ENCODE measurements at regions not wholly inside any gene's neighbourhood (a gene's known extent, or its start where the extent isn't known, plus 50 kb on each side); places are given as distances from the start of the nearest gene placed in this dataset.

GRCh38 chr13:82672248-82672647 is 1210.0 kb downstream of the SLITRK1 start:
- DNase-seq: no peak

DNA sequence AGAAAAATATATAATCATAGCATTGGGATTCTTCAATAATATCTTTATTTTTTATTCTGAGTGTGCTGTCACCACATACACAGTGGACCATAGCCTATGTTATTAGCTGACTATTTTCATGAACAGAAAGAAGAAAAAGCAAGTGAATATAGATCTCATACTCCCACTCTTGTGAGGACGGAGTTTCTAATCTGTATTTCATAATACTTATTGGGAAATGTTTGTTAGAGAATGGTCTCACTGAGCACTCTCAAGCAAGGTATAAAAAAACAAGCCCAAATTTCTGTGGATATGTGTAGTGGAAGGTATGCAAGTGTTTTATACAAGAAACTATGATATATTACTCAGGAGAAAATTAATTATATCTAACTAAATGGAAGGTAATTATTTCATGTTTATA is 1218.1 kb downstream of the SLITRK1 start:
- no peak for DNase-seq

- DNase-seq: no peak
Observed at GRCh38 chr13:82661126-82661525, 1221.1 kb downstream of the SLITRK1 start.

- no peak for DNase-seq
Observed at GRCh38 chr13:82658811-82659210, 1223.5 kb downstream of the SLITRK1 start.

DNA sequence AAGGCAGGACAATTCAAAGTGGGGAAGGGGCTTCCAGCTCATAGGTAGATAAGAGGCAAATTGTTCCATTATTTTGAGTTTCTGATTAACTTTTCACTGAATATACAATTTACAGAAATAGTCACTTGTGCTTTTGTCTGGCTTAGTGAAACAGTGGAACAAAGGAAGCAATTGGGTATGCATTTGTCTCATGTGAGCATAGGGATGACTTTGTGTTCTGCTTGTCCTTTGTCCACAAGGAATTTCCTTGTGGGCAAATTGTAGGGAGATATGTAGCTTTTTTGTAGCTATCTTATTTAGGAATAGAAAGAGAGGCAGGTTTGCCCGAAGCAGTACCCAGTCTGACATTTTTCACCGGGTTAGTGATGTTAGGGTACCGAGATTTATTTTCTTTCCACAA is 1224.8 kb downstream of the SLITRK1 start:
- DNase-seq: no peak

DNA sequence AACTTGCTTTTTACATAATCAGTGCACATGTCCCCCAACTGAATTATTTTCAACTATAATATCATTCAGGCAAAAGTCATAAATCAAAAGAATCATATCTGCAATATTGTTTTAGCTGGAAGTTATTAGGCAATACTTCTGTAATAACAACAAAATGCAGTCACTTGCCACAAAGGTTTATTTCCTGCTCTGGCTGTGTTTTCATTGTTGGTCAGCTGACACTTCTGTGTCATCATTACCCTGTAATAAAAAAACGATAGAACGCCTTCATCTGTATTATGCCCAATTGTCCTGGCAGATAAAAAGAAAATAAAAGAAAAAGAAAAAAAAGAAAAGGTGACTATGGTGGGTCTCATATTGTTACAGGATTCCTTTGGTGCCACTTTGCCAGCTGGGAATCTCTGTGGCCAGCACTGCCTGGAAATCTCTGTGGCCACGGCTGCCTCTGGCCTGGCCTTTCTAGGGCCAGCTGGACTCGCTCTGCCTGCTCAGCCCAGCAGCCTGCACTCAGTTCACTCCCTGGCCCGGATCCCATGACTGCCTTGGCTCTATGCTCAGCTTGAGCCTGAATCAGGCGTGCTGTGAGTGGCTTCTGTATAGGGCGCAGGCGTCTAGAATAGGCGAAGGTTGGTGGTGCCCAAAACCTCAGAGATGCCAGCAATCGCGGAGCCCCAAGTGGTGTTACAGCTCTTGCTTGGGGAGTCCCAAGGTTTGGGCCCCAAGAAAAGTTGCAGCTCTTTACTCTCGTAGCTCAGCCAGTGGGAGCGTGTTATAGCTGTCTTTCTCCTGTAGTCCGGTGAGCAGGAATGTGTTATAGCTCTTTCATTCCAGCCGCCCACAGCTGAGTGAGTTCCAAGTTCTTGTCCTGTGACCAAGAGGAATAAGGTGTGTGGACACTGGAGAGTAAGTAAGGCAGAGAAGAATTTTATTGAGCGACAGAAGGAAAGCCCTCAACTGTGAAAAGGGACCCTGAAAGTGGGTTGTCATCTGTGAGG is 1227.1 kb downstream of the SLITRK1 start:
- DNase-seq: no peak

DNA sequence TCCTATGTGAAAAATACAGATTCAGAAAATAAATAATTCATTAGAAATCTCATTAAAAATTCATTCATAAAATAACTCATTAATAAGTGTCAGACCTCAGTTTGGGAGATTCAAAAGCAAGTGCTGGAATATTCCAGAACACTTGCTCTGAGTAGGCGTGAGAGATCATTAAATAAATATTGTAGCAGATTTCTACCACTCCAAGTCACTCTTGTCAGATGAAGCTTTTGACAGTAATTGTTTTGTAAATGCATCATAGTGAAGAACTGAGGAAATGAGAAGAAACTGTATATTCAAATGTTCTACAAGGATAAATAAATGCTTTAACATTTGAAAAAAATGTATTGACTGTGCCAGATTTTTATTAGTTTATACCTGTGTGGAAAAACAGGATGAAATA is 1228.1 kb downstream of the SLITRK1 start:
- DNase-seq: no peak

GRCh38 chr13:82647540-82647939 is 1234.7 kb downstream of the SLITRK1 start:
- DNase-seq: no peak

DNA sequence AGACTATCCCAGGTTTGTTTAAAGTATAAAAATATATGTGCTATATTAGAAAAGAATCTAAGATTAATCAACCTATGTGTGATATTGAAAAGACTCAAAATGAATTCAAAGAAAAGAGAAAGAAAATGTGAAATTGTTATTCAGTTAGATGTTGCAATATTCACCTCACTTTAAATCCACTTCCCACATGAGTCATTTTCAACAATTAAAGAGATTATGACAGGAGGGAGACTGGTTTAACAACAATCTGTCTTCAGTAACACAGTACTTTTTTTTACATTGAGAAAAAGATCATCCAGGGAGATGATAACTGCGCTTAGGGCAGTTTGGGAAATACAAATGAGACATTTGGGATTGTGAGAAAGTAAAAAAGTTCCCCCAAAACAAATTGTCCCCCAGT is 1246.2 kb downstream of the SLITRK1 start:
- no peak for DNase-seq

GRCh38 chr13:82634946-82635345 is 1247.3 kb downstream of the SLITRK1 start:
- DNase-seq: no peak

DNA sequence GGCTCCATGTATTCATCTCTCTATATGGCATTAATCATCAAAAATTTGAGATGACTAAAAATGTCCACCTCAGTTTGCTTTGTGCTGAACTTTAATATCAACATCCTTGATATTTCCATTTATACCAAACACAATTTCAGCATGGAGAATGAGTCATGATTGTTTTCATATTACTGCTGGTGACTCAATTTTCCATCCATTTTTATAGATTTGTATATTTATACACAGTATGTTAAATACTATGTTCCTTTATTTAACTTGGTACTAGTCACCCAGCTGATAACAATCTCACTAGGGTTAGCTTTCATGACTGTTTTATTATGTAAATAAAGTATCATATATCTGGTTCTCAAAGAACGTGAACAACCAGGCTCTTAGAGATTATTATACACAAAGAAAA is 1255.1 kb downstream of the SLITRK1 start:
- DNase-seq: peak; percentile 38

- no peak for DNase-seq
Observed at GRCh38 chr13:82625717-82626116, 1256.6 kb downstream of the SLITRK1 start.

- DNase-seq: no peak
Observed at GRCh38 chr13:82615043-82615442, 1267.2 kb downstream of the SLITRK1 start.

- no peak for DNase-seq
Observed at GRCh38 chr13:82614086-82614485, 1268.2 kb downstream of the SLITRK1 start.

DNA sequence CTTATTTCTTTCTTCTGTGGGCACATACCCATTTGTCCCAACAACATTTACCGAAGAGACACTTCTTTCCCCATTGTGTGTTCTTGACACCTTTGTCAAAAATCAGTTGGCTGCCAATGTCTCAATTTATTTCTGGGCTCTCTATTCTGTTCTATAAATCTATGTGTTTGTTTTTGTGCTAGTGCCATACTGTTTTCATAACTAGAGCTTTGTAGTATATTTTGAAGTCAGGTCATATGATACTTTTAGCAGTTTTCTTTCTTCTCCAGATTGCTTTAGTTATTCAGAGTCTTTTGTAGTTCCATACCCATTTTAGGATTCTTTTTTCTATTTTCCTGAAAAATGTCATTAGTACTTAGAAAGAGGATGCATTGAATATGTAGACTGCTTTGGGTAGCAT is 1276.3 kb downstream of the SLITRK1 start:
- no peak for DNase-seq

- no peak for DNase-seq
Observed at GRCh38 chr13:82597747-82598146, 1284.5 kb downstream of the SLITRK1 start.

DNA sequence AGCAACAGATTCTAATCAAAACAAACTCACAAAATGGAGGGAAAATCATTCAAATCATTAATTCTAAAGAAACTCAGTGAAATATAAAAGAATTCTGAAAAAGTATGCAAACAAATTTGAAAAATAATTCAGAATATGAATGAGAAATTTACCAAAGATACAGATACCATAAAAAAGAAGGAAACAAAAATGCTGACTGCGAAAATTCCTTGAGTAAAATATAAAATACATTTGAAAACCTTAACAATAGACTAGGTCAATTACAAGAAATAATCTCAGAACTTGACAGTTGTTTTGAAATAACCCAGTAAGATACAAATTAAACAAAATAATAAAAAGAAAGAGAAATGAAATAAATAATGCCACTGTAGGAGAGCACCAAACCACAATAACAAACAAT is 1289.0 kb downstream of the SLITRK1 start:
- DNase-seq: no peak

DNA sequence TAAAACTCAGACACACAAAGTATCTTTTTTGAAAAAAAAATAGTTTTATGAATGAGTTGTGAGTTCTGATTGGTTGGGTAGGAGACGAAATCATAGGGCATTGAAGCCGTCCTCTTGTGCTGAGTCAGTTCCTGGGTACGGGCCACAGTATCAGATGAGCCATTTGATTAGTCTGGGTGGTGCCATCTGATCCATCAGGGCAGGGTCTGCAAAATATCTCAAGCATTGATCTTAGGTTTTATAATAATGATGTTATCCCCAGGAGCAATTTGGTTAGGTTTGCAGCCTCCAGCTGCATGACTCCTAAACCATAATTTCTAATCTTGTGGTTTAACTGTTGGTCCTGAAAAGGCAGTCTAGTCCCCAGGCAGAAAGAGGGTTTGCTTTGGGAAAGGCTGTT is 1310.6 kb downstream of the SLITRK1 start:
- DNase-seq: no peak

GRCh38 chr13:82569581-82569980 is 1312.7 kb downstream of the SLITRK1 start:
- DNase-seq: no peak

DNA sequence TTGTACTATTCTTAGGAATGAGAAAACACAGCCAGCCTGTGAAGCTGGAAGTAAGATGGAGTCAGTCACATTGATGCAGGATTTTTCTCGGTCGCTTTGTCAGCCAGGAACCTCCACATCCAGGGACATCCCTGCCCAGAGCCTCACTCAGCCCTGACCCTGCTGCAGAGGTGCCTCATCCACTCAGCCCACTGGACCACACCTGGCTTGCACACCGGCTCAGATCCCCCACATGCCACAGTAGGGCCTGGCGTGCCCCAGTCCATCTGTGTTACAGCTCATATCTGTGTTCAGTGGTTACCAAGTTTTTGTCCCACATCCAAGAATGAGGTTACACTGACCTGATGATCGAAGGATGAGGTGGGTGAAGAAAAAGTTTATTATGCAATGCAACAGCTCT is 1315.4 kb downstream of the SLITRK1 start:
- DNase-seq: no peak

DNA sequence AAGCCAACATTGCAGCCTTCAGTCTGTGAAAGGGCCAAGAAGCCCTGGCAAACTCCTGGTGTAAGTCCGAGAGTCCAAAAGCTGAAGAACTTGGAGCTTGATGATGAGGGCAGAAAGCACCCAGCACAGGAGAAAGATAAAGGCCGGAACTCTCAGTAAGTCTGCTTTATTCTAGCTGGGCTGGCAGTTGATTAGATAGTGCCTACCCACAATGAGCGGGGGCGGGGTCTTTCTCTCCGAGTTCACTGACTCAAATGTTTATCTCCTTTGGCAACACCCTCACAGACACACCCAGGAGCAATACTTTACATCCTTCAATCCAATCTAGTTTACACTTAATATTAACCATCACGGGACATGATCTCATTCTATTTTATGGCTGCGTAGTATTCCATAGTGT is 1317.1 kb downstream of the SLITRK1 start:
- no peak for DNase-seq

DNA sequence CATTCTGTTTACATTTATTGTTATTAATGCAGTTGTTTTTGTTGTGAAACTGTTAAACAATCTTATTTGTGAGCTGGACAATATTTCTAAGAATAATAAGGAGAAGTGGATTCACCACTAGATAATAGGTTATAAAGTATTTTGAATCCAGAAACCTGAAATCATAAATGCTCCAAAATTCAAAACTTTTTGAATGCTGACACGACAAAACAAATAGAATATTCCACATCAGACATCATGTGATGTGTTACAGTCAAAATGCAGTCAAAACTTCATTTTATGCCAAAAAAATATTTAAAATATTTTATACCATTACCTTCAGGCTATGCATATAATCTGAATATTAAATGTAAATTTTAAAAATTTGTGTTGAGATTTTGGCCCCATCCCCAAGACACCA is 1321.4 kb downstream of the SLITRK1 start:
- no peak for DNase-seq

DNA sequence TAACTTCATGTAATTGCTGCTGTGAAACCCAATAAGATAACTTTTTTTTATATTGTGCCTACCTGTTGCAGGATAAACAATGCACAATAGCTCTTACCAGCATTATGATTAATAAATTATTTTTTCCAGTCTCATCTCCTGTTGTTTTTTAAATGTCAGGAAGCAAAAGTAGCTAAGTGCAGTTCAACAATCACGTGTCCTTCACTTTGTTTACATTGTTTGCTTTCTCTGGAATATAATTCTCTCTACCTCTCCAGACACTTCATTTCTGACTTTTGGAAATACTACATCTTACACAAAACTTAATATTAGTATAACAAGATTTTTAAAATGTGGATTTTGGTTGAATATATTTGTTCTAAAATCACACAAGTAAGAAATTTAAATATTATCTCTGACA is 1359.4 kb downstream of the SLITRK1 start:
- DNase-seq: no peak

DNA sequence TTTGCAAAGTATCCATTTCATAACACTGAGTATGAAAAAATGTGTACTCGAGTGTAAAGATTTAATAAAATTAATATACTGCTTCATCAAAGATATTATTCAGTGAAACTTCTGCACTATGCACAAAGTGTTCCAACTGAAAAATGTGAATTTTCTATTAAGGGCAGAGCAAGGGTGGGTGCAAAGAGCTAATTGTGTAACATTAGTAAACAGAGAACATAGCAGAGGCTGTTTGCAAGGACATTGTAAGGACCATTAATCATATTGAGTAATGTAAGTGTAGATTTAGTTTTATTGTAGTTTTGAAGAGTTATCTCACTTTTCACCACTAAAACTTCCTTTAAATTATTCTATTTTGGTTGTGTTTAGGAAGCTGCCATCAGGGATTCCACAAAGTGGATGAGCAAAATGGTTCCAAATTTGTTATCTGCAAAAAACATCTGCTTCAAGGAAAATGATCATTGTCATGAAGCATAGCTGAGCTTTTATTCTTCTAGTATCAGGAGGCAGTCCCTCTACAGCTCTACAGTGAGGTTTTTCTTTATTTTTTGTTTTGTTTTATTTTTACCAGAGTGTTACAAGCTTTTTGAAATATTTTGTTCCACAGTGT is 1375.4 kb downstream of the SLITRK1 start:
- no peak for DNase-seq

All from NCI-H748 treated with DMSO at 0.1 percent for 48 hours (cell line).